CD14-positive monocyte (primary cell): ENCODE measurements at regions not wholly inside any gene's neighbourhood (a gene's known extent, or its start where the extent isn't known, plus 50 kb on each side); places are given as distances from the start of the nearest gene placed in this dataset.
A peak's percentile ranks its signal among the peaks of the same experiment; 100 is the strongest.

Experiments used
- DNase-seq, 3 donors: peaks; one replicate each; pipeline ENCODE4 v3.0.0-alpha.2; 2011 to 2022
- H2AFZ ChIP-seq: 2 replicates; pipeline ENCODE4 v1.6.0; 2012; ENCODE audit warnings: mild to moderate bottlenecking, low read depth, low read length, inconsistent platforms; ENCODE audit not compliant: insufficient read depth, poor library complexity, severe bottlenecking
- H3K27ac ChIP-seq, 2 donors: 1 replicate in 1 of 2; 2 replicates in 1 of 2; pipeline ENCODE4 v1.5.1; 2012 to 2013; ENCODE audit warnings: low read length in 2 of 2, control low read depth in 1 of 2, inconsistent platforms in 1 of 2, low read depth in 1 of 2, mild to moderate bottlenecking in 1 of 2
- H3K27me3 ChIP-seq, 2 donors: one replicate each; pipeline versions ENCODE4 v1.6.0 to v1.6.1; 2011 to 2013; ENCODE audit warnings: low read length in 2 of 2; ENCODE audit not compliant: control insufficient read depth in 2 of 2, insufficient read depth in 2 of 2
- H3K36me3 ChIP-seq, 2 donors: replicated peaks in 1 of 2; 1 replicate in 1 of 2; 2 replicates in 1 of 2; pipeline versions ENCODE4 v1.5.1 to v1.6.1; 2012 to 2013; ENCODE audit warnings: low read length in 2 of 2, control low read depth in 1 of 2, inconsistent platforms in 1 of 2, mild to moderate bottlenecking in 1 of 2; ENCODE audit not compliant: insufficient read depth in 2 of 2, control insufficient read depth in 1 of 2
- H3K4me1 ChIP-seq, 2 donors: 1 replicate in 1 of 2; 2 replicates in 1 of 2; pipeline versions ENCODE4 v1.5.1 to v1.6.1; 2012 to 2013; ENCODE audit warnings: low read length in 2 of 2, control low read depth in 1 of 2, inconsistent platforms in 1 of 2, mild to moderate bottlenecking in 1 of 2, moderate library complexity in 1 of 2; ENCODE audit not compliant: insufficient read depth in 2 of 2, control insufficient read depth in 1 of 2
- H3K4me2 ChIP-seq: replicated peaks from 2 replicates; pipeline ENCODE3; 2012; ENCODE audit warnings: low read length, moderate library complexity, mild to moderate bottlenecking; ENCODE audit not compliant: poor library complexity, severe bottlenecking; ENCODE audit errors: extremely low read depth
- H3K4me3 ChIP-seq, 3 experiments: fragments of 200-600 bp in 1 of 3; sonication (generic) in 1 of 3; replicated peaks in 1 of 3; 1 replicate in 2 of 3; 2 replicates in 1 of 3; pipeline ENCODE4 v1.5.1; 2011 to 2013; ENCODE audit warnings: low read length in 3 of 3, mild to moderate bottlenecking in 3 of 3, control low read depth in 2 of 3, low read depth in 2 of 3, inconsistent platforms in 1 of 3, moderate library complexity in 1 of 3
- H3K79me2 ChIP-seq: 2 replicates; pipeline ENCODE4 v1.6.0; 2012; ENCODE audit warnings: mild to moderate bottlenecking, control low read depth, inconsistent platforms, low read length, moderate library complexity; ENCODE audit not compliant: insufficient read depth
- H3K9ac ChIP-seq: 2 replicates; pipeline ENCODE4 v1.6.0; 2017; ENCODE audit warnings: low read length, mild to moderate bottlenecking; ENCODE audit not compliant: insufficient read depth, poor library complexity, severe bottlenecking
- H3K9me3 ChIP-seq, 2 donors: replicated peaks in 1 of 2; 1 replicate in 1 of 2; 2 replicates in 1 of 2; pipeline versions ENCODE4 v1.5.1 to v1.6.1; 2012 to 2013; ENCODE audit warnings: low read length in 2 of 2, control low read depth in 1 of 2; ENCODE audit not compliant: control insufficient read depth in 1 of 2, insufficient read depth in 1 of 2
- H4K20me1 ChIP-seq: 2 replicates; pipeline ENCODE4 v1.6.0; 2012; ENCODE audit warnings: mild to moderate bottlenecking, low read length, control low read depth, moderate library complexity; ENCODE audit not compliant: insufficient read depth
- H3K27ac Mint-ChIP-seq, 7 donors: one replicate each; pipeline ENCODE4 v1.8.0; 2020; ENCODE audit warnings: mild to moderate bottlenecking in 7 of 7, mixed read lengths in 7 of 7, moderate library complexity in 6 of 7, inconsistent platforms in 2 of 7
- H3K27me3 Mint-ChIP-seq, 3 donors: one replicate each; pipeline ENCODE4 v1.8.0; 2021 to 2022; ENCODE audit warnings: low read depth in 3 of 3, mild to moderate bottlenecking in 3 of 3, mixed read lengths in 3 of 3, moderate library complexity in 3 of 3, inconsistent platforms in 1 of 3
- H3K36me3 Mint-ChIP-seq, 2 donors: one replicate each; pipeline ENCODE4 v1.8.0; 2020; ENCODE audit warnings: mixed read lengths in 2 of 2, inconsistent platforms in 1 of 2, mild to moderate bottlenecking in 1 of 2
- H3K4me1 Mint-ChIP-seq: one replicate; pipeline ENCODE4 v1.8.0; 2020; ENCODE audit warnings: mild to moderate bottlenecking, mixed read lengths
- H3K4me3 Mint-ChIP-seq, 2 donors: one replicate each; pipeline ENCODE4 v1.8.0; 2020; ENCODE audit warnings: mild to moderate bottlenecking in 2 of 2, mixed read lengths in 2 of 2, moderate library complexity in 1 of 2
- H3K9me3 Mint-ChIP-seq, 7 donors: one replicate each; pipeline ENCODE4 v1.8.0; 2020 to 2022; ENCODE audit warnings: mixed read lengths in 7 of 7, mild to moderate bottlenecking in 6 of 7, moderate library complexity in 6 of 7, inconsistent platforms in 2 of 7
- WGBS: methylation state at CpG from one replicate; pipeline ENCODE4 v1.1.5; 2013; ENCODE audit warnings: missing lambda C conversion rate; ENCODE audit not compliant: insufficient coverage; 5-methylcytosine and 5-hydroxymethylcytosine counted together
- intact Hi-C, 2 donors: fragments of 100-400 bp; cut with micrococcal nuclease; formaldehyde crosslinking; loops; one replicate each; pipeline versions ENCODE4 v1.15.0 to v1.15.1; 2023
- TF ChIP-seq, protein P1 (sequence below): fragments of 200-600 bp; IDR thresholded peaks from one replicate; pipeline ENCODE4 v1.8.0; 2022; ENCODE audit warnings: antibody characterized with exemption, mild to moderate bottlenecking

GRCh38 chr7:116621649-116622048 lies 50.3 kb upstream of the MET start:
- no peaks in the 10 kb centered on the region for H4K20me1 ChIP-seq
- peaks cover 3 to 20% (median 7%) of the 10 kb centered on the region in 3 donors for H3K27me3 Mint-ChIP-seq
- peaks cover 0 to 7% (median 6%) of the 10 kb centered on the region in 7 donors for H3K9me3 Mint-ChIP-seq
- peak overlapping the region in 2 of 7 donors; percentile 20 to 32 for H3K27ac Mint-ChIP-seq
- H2AFZ ChIP-seq = no peak overlapping the region
- H3K79me2 ChIP-seq = no peaks in the 10 kb centered on the region
- no peak overlapping the region for H3K4me3 Mint-ChIP-seq
- no peaks in the 10 kb centered on the region for H3K36me3 ChIP-seq
- WGBS = no CpG with 5 or more reads among the region's 5 CpGs
- H3K4me1 ChIP-seq = no peaks in the 10 kb centered on the region
- H3K4me3 ChIP-seq = no peak overlapping the region
- H3K36me3 Mint-ChIP-seq = peaks cover 0 to 2% of the 10 kb centered on the region in 2 donors
- intact Hi-C loops = no loop called here
- no peak overlapping the region for H3K4me2 ChIP-seq
- no peak overlapping the region for H3K27ac ChIP-seq
- peaks cover 8 to 14% of the 10 kb centered on the region in 2 donors for H3K27me3 ChIP-seq
- TF ChIP-seq, protein P1, sequence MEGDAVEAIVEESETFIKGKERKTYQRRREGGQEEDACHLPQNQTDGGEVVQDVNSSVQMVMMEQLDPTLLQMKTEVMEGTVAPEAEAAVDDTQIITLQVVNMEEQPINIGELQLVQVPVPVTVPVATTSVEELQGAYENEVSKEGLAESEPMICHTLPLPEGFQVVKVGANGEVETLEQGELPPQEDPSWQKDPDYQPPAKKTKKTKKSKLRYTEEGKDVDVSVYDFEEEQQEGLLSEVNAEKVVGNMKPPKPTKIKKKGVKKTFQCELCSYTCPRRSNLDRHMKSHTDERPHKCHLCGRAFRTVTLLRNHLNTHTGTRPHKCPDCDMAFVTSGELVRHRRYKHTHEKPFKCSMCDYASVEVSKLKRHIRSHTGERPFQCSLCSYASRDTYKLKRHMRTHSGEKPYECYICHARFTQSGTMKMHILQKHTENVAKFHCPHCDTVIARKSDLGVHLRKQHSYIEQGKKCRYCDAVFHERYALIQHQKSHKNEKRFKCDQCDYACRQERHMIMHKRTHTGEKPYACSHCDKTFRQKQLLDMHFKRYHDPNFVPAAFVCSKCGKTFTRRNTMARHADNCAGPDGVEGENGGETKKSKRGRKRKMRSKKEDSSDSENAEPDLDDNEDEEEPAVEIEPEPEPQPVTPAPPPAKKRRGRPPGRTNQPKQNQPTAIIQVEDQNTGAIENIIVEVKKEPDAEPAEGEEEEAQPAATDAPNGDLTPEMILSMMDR = no peak
- H3K4me1 Mint-ChIP-seq = peaks cover 3% of the 10 kb centered on the region
- H3K9ac ChIP-seq = no peak overlapping the region
- H3K9me3 ChIP-seq = peaks cover 0 to 4% of the 10 kb centered on the region in 2 donors
- peak; percentile 61 to 86 (median 70) for DNase-seq
